NT2/D1 (cell line): ENCODE measurements at regions not wholly inside any gene's neighbourhood (a gene's known extent, or its start where the extent isn't known, plus 50 kb on each side); places are given as distances from the start of the nearest gene placed in this dataset.

ENCODE experiments used
- SUZ12 ChIP-seq: IDR thresholded peaks from 2 replicates; pipeline ENCODE4 v1.6.1; 2011; ENCODE audit not compliant: insufficient read length, insufficient read depth; ENCODE audit errors: extremely low read depth
- ZNF274 ChIP-seq: IDR thresholded peaks from 2 replicates; pipeline ENCODE4 v1.6.1; 2011; ENCODE audit warnings: mild to moderate bottlenecking, low read depth, low read length

DNA sequence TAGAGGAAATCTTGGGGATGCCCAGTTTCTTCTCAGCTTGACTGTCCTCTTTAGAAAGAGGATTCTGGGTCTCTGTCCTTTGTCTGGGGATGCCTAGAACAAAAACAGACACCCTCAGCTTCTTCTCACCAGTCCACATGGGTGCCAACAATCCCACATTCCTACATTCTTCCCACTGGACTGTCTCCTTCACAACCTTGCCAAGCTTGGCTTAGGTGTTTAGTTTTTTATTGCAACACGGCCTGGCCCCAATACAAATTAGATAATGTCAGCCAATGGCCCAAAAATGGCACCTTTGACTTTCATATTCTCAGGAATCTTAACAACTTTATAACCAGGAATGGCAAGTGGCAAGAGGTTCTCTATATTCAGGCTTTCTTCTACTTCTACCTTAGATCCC lies 273.0 kb downstream of the RNF152 start:
- TF ChIP-seq SUZ12 = no peak
- TF ChIP-seq ZNF274 = no peak
